Spleen (tissue), 11 donors: ENCODE measurements at regions not wholly inside any gene's neighbourhood (a gene's known extent, or its start where the extent isn't known, plus 50 kb on each side); places are given as distances from the start of the nearest gene placed in this dataset.

ENCODE experiments used
- DNase-seq: peaks from one replicate; pipeline ENCODE4 v3.0.0-alpha.2; 2020
- H3K27ac ChIP-seq, 8 donors: fragments of 200-600 bp; sonication (generic) in 7 of 8; 1 replicate in 4 of 8; 2 replicates in 4 of 8; pipeline versions ENCODE4 v1.5.0 to v1.8.0; 2016 to 2021; ENCODE audit warnings: inconsistent platforms in 4 of 8, mild to moderate bottlenecking in 4 of 8, moderate library complexity in 1 of 8
- H3K27me3 ChIP-seq, 7 donors: fragments of 200-600 bp; sonication (generic) in 6 of 7; replicated peaks in 1 of 7; 1 replicate in 4 of 7; 2 replicates in 3 of 7; pipeline versions ENCODE4 v1.5.0 to v1.8.0; 2016 to 2021; ENCODE audit warnings: inconsistent platforms in 3 of 7, mild to moderate bottlenecking in 1 of 7
- H3K36me3 ChIP-seq, 6 donors: fragments of 200-600 bp; sonication (generic) in 5 of 6; 1 replicate in 4 of 6; 2 replicates in 2 of 6; pipeline versions ENCODE4 v1.5.0 to v1.8.0; 2016 to 2021; ENCODE audit warnings: inconsistent platforms in 2 of 6
- H3K4me1 ChIP-seq, 6 donors: fragments of 200-600 bp; sonication (generic) in 5 of 6; 1 replicate in 3 of 6; 2 replicates in 3 of 6; pipeline versions ENCODE4 v1.5.0 to v1.8.0; 2016 to 2021; ENCODE audit warnings: inconsistent platforms in 3 of 6
- H3K4me3 ChIP-seq, 8 donors: fragments of 200-600 bp; sonication (generic) in 7 of 8; 1 replicate in 4 of 8; 2 replicates in 4 of 8; pipeline versions ENCODE4 v1.5.0 to v1.8.0; 2016 to 2021; ENCODE audit warnings: inconsistent platforms in 4 of 8, mild to moderate bottlenecking in 4 of 8, moderate library complexity in 2 of 8
- H3K9me3 ChIP-seq, 8 donors: fragments of 200-600 bp; sonication (generic) in 7 of 8; 1 replicate in 4 of 8; 2 replicates in 4 of 8; pipeline versions ENCODE4 v1.5.0 to v1.8.0; 2016 to 2021; ENCODE audit warnings: inconsistent platforms in 4 of 8
- CTCF ChIP-seq, 11 experiments: fragments of 200-600 bp in 7 of 11; fragments of 450-650 bp in 4 of 11; sonication (generic) in 4 of 11; IDR thresholded peaks in 8 of 11; conservative IDR thresholded peaks in 3 of 11; 1 replicate in 7 of 11; 2 replicates in 4 of 11; pipeline versions ENCODE4 v1.4.0 to v1.8.0; 2016 to 2021; ENCODE audit warnings: antibody characterized with exemption in 11 of 11, inconsistent platforms in 4 of 11, mild to moderate bottlenecking in 1 of 11
- POLR2A ChIP-seq, 3 donors: fragments of 450-650 bp; IDR thresholded peaks; one replicate each; pipeline ENCODE4 v1.5.1; 2017; ENCODE audit warnings: antibody characterized with exemption in 3 of 3, mild to moderate bottlenecking in 1 of 3
- POLR2AphosphoS5 ChIP-seq, 3 donors: sonication (generic); formaldehyde crosslinking; IDR thresholded peaks; one replicate each; pipeline ENCODE4 v1.5.1; 2017; ENCODE audit warnings: antibody characterized with exemption in 3 of 3
- WGBS, 5 donors: extraction: QIAGEN DNeasy Blood & Tissue Kit in 3 of 5; methylation state at CpG; one replicate each; pipeline versions ENCODE4 v1.1.5 to v1.1.7; 2013 to 2018; 5-methylcytosine and 5-hydroxymethylcytosine counted together
- intact Hi-C: fragments of 100-400 bp; cut with DNase I; formaldehyde crosslinking; loops from one replicate; pipeline ENCODE4 v1.15.0; 2023; ENCODE audit warnings: low total_unique reads
- donor health status: healthy with polysubstance abuse.
- donor health status: DM: no; HTN: no; CAD: no; lungs with moderate emphysema.
- donor health status: DM: no; HTN: no; CAD: no.
- donor health status: Bipolar disorder and iron deficiency.
- donor health status: healthy.
- donor health status: DM: no; HTN: no; CAD: no.
- donor health status: DM: yes; HTN: yes; CAD: no.

DNA sequence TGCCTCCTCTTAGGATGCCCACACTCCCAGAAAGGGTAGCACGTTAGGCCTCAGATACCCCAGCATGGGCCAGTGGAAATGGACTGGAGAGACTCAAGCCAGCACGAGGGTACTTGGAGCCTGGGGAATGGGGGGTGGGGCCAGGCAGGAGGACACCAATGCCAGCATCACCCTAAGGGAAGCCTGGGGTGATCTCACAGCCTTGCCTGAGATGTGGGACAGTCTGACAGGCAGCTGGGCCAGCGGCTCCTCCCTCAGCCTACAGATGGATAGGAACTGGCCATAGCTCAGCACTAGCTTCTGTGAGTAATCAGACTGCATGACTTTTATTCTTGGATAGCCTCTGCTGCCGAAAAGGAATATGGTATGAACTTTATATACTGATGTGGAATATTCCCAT, 59.6 kb upstream of the MRPS22 start:
- DNase-seq, result no peak
- no peak overlapping the region for H3K4me3 ChIP-seq
- H3K9me3 ChIP-seq, result no peaks in the 10 kb centered on the region
- peaks cover 0 to 13% (median 0%) of the 10 kb centered on the region in 7 donors for H3K27me3 ChIP-seq
- H3K27ac ChIP-seq, result no peak overlapping the region
- TF ChIP-seq POLR2AphosphoS5 (IDR thresholded peaks at IDR 0.05), result no peak
- TF ChIP-seq POLR2A (IDR thresholded peaks at IDR 0.05), result no peak
- no peak for TF ChIP-seq CTCF (IDR thresholded peaks at IDR 0.05 in 8 of 11, conservative IDR thresholded peaks at IDR 0.05 in 3 of 11)
- intact Hi-C loops, result no loop called here
- 73 to 85% (median 82%) methylated on average over 2 to 4 of the region's 4 CpGs for WGBS, 5 donors
- H3K4me1 ChIP-seq, result no peaks in the 10 kb centered on the region
- H3K36me3 ChIP-seq, result no peaks in the 10 kb centered on the region

- no peaks in the 10 kb centered on the region for H3K9me3 ChIP-seq
- no peaks in the 10 kb centered on the region for H3K36me3 ChIP-seq
- no peak for DNase-seq
- intact Hi-C loops, result no loop called here
- WGBS, 5 donors, result 58 to 87% (median 69%) methylated on average over 2 of the region's 2 CpGs
- no peak overlapping the region for H3K27ac ChIP-seq
- no peaks in the 10 kb centered on the region for H3K4me1 ChIP-seq
- H3K4me3 ChIP-seq, result no peak overlapping the region
- no peak for TF ChIP-seq POLR2A (IDR thresholded peaks at IDR 0.05)
- TF ChIP-seq POLR2AphosphoS5 (IDR thresholded peaks at IDR 0.05), result no peak
- no peak for TF ChIP-seq CTCF (IDR thresholded peaks at IDR 0.05 in 8 of 11, conservative IDR thresholded peaks at IDR 0.05 in 3 of 11)
- H3K27me3 ChIP-seq, result peaks cover 0 to 13% (median 0%) of the 10 kb centered on the region in 7 donors
Observed at GRCh38 chr3:139285691-139286090, 58.1 kb upstream of the MRPS22 start.

DNA sequence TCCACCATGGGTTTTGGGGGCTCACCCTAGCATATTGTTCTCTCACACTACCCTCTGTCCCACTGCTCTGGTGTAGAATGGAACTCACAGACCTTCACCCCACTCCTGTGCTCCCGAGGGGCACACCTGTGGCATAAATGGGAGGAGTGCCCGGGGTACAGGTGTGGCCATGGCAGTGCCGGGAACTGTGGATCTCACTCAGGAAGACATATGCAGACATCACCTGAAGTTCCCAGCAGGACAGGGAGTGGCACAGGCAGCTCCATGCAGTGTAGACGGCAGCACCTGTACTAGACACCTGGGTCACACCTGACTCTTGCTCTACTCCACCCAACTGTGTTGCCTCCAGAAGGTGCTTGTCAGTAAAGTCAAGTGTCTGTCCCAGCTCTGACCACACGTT, 57.6 kb upstream of the MRPS22 start:
- DNase-seq, result no peak
- intact Hi-C loops, result no loop called here
- H3K4me3 ChIP-seq, result no peak overlapping the region
- TF ChIP-seq CTCF (IDR thresholded peaks at IDR 0.05 in 8 of 11, conservative IDR thresholded peaks at IDR 0.05 in 3 of 11) (no peak), POLR2AphosphoS5 (IDR thresholded peaks at IDR 0.05) (no peak), POLR2A (IDR thresholded peaks at IDR 0.05) (no peak)
- H3K9me3 ChIP-seq, result no peaks in the 10 kb centered on the region
- no peaks in the 10 kb centered on the region for H3K36me3 ChIP-seq
- peaks cover 0 to 8% (median 0%) of the 10 kb centered on the region in 7 donors for H3K27me3 ChIP-seq
- 56 to 81% (median 79%) methylated on average over 4 to 5 of the region's 5 CpGs for WGBS, 5 donors
- no peak overlapping the region for H3K27ac ChIP-seq
- H3K4me1 ChIP-seq, result no peaks in the 10 kb centered on the region

GRCh38 chr3:139286825-139287224, 57.0 kb upstream of the MRPS22 start:
- 69 to 80% (median 72%) methylated on average over 7 of the region's 7 CpGs for WGBS, 5 donors
- intact Hi-C loops, result no loop called here
- no peaks in the 10 kb centered on the region for H3K4me1 ChIP-seq
- no peak overlapping the region for H3K27ac ChIP-seq
- DNase-seq, result no peak
- no peaks in the 10 kb centered on the region for H3K9me3 ChIP-seq
- peaks cover 0 to 3% (median 0%) of the 10 kb centered on the region in 7 donors for H3K27me3 ChIP-seq
- no peaks in the 10 kb centered on the region for H3K36me3 ChIP-seq
- TF ChIP-seq POLR2A (IDR thresholded peaks at IDR 0.05) (no peak), CTCF (IDR thresholded peaks at IDR 0.05 in 8 of 11, conservative IDR thresholded peaks at IDR 0.05 in 3 of 11) (no peak), POLR2AphosphoS5 (IDR thresholded peaks at IDR 0.05) (no peak)
- H3K4me3 ChIP-seq, result no peak overlapping the region
